ENCODE measurements at regions not wholly inside any gene's neighbourhood (a gene's known extent, or its start where the extent isn't known, plus 50 kb on each side); places are given as distances from the start of the nearest gene placed in this dataset.

- TF ChIP-seq CTCF (IDR thresholded peaks at IDR 0.05): no peak
- TF ChIP-seq POLR2A (IDR thresholded peaks at IDR 0.05): no peak
Observed at GRCh38 chr10:107364872-107365271, 200.4 kb upstream of the SORCS1 start.

All from uterus (tissue), 2 donors.